Stimulated activated CD8-positive, alpha-beta memory T cell treated with anti-CD3 and anti-CD28 coated beads, Interleukin-2, amount 100 ng/mL, for 48 hours (primary cell): ENCODE measurements at regions not wholly inside any gene's neighbourhood (a gene's known extent, or its start where the extent isn't known, plus 50 kb on each side); places are given as distances from the start of the nearest gene placed in this dataset.

Source experiments
- DNase-seq, 2 donors: peaks; one replicate each; pipeline ENCODE4 v3.0.0-alpha.2; 2020; ENCODE audit warnings: low read depth in 2 of 2

GRCh38 chr1:244196571-244197285 is 145.6 kb downstream of the ZBTB18 start:
- no peak for DNase-seq

- DNase-seq: no peak
Observed at GRCh38 chr1:244197851-244198375, 146.8 kb downstream of the ZBTB18 start.

- no peak for DNase-seq
Observed at GRCh38 chr1:244199902-244200301, 148.8 kb downstream of the ZBTB18 start.

- DNase-seq: no peak
Observed at GRCh38 chr1:244200596-244200995, 149.5 kb downstream of the ZBTB18 start.

GRCh38 chr1:244201750-244202149 is 150.7 kb downstream of the ZBTB18 start:
- no peak for DNase-seq

GRCh38 chr1:244204004-244204403 is 152.9 kb downstream of the ZBTB18 start:
- DNase-seq: no peak

- no peak for DNase-seq
Observed at GRCh38 chr1:244205171-244205570, 154.1 kb downstream of the ZBTB18 start.

- DNase-seq: no peak
Observed at GRCh38 chr1:244205906-244206305, 154.8 kb downstream of the ZBTB18 start.

- DNase-seq: no peak
Observed at GRCh38 chr1:244207042-244207934, 156.2 kb downstream of the ZBTB18 start.

- no peak for DNase-seq
Observed at GRCh38 chr1:244207935-244208244, 156.8 kb downstream of the ZBTB18 start.

GRCh38 chr1:244209955-244210354 is 158.9 kb downstream of the ZBTB18 start:
- DNase-seq: no peak

- DNase-seq: no peak
Observed at GRCh38 chr1:244210884-244211558, 159.9 kb downstream of the ZBTB18 start.

- no peak for DNase-seq
Observed at GRCh38 chr1:244211559-244211944, 160.5 kb downstream of the ZBTB18 start.

GRCh38 chr1:244212219-244212618 is 161.1 kb downstream of the ZBTB18 start:
- no peak for DNase-seq

GRCh38 chr1:244212797-244213475 is 161.9 kb downstream of the ZBTB18 start:
- DNase-seq: no peak

- DNase-seq: no peak
Observed at GRCh38 chr1:244214009-244214967, 163.2 kb downstream of the ZBTB18 start.

- DNase-seq: no peak
Observed at GRCh38 chr1:244216836-244217235, 165.8 kb downstream of the ZBTB18 start.

GRCh38 chr1:244217711-244218110 is 166.6 kb downstream of the ZBTB18 start:
- no peak for DNase-seq

- no peak for DNase-seq
Observed at GRCh38 chr1:244218220-244218619, 167.1 kb downstream of the ZBTB18 start.

- no peak for DNase-seq
Observed at GRCh38 chr1:244219149-244219548, 168.1 kb downstream of the ZBTB18 start.

- no peak for DNase-seq
Observed at GRCh38 chr1:244219802-244220201, 168.7 kb downstream of the ZBTB18 start.
